Hepatocyte (in vitro differentiated cells): ENCODE measurements at regions not wholly inside any gene's neighbourhood (a gene's known extent, or its start where the extent isn't known, plus 50 kb on each side); places are given as distances from the start of the nearest gene placed in this dataset.

Experiments used
- DNase-seq: peaks from one replicate; pipeline ENCODE4 v3.0.0-alpha.2; 2016; ENCODE audit warnings: low spot score
- H2AFZ ChIP-seq: fragments of 200-600 bp; sonication (generic); 2 replicates; pipeline ENCODE4 v1.6.0; 2016; ENCODE audit warnings: antibody characterized with exemption, mild to moderate bottlenecking
- H3K27ac ChIP-seq: fragments of 200-600 bp; sonication (generic); 2 replicates; pipeline ENCODE4 v1.5.1; 2016; ENCODE audit warnings: mild to moderate bottlenecking
- H3K27me3 ChIP-seq: fragments of 200-600 bp; sonication (generic); 2 replicates; pipeline ENCODE4 v1.6.1; 2016
- H3K36me3 ChIP-seq: fragments of 200-600 bp; sonication (generic); replicated peaks from 2 replicates; pipeline ENCODE4 v1.5.1; 2016; ENCODE audit warnings: low read depth; ENCODE audit not compliant: insufficient read depth
- H3K4me1 ChIP-seq: fragments of 200-600 bp; sonication (generic); 2 replicates; pipeline ENCODE4 v1.5.1; 2016; ENCODE audit warnings: mild to moderate bottlenecking, moderate library complexity; ENCODE audit not compliant: insufficient read depth
- H3K4me2 ChIP-seq: fragments of 200-600 bp; sonication (generic); 2 replicates; pipeline ENCODE4 v1.6.0; 2016
- H3K4me3 ChIP-seq: fragments of 200-600 bp; sonication (generic); 2 replicates; pipeline ENCODE4 v1.5.1; 2016; ENCODE audit warnings: mild to moderate bottlenecking
- H3K79me2 ChIP-seq: fragments of 200-600 bp; sonication (generic); 2 replicates; pipeline ENCODE4 v1.6.0; 2017; ENCODE audit warnings: mild to moderate bottlenecking
- H3K9me2 ChIP-seq: fragments of 200-600 bp; sonication (generic); replicated peaks from 2 replicates; pipeline ENCODE4 v1.6.0; 2017; ENCODE audit warnings: mild to moderate bottlenecking; ENCODE audit not compliant: insufficient read depth
- H3K9me3 ChIP-seq: fragments of 200-600 bp; sonication (generic); 2 replicates; pipeline ENCODE4 v1.5.1; 2016; ENCODE audit warnings: low read depth, mild to moderate bottlenecking
- H4K20me1 ChIP-seq: fragments of 200-600 bp; sonication (generic); 2 replicates; pipeline ENCODE4 v1.6.0; 2016; ENCODE audit warnings: mild to moderate bottlenecking; ENCODE audit not compliant: insufficient read depth, poor library complexity, severe bottlenecking
- CTCF ChIP-seq: fragments of 200-600 bp; sonication (generic); IDR thresholded peaks from 2 replicates; pipeline ENCODE4 v1.5.1; 2016; ENCODE audit warnings: antibody characterized with exemption, mild to moderate bottlenecking; ENCODE audit not compliant: poor library complexity
- EZH2 ChIP-seq: fragments of 200-600 bp; sonication (generic); IDR thresholded peaks from 2 replicates; pipeline ENCODE4 v1.6.1; 2016; ENCODE audit warnings: antibody characterized with exemption, mild to moderate bottlenecking, borderline replicate concordance
- EZH2phosphoT487 ChIP-seq: fragments of 200-600 bp; sonication (generic); IDR thresholded peaks from one replicate; pipeline ENCODE4 v1.6.1; 2018; ENCODE audit warnings: antibody characterized with exemption, mild to moderate bottlenecking, low read depth, moderate library complexity; ENCODE audit not compliant: unreplicated experiment, severe bottlenecking
- WGBS: methylation state at CpG from one replicate; pipeline ENCODE4 v1.1.6; 2016; ENCODE audit warnings: low lambda C conversion rate; ENCODE audit errors: missing lambda C conversion rate; 5-methylcytosine and 5-hydroxymethylcytosine counted together

GRCh38 chr14:51342226-51342625 is 102.2 kb downstream of the TMX1 start:
- H3K79me2 ChIP-seq, result no peaks in the 10 kb centered on the region

GRCh38 chr14:51351997-51352396 is 112.0 kb downstream of the TMX1 start:
- 96% methylated on average over 20 of the region's 20 CpGs for WGBS
- H4K20me1 ChIP-seq, result no peaks in the 10 kb centered on the region
- no peak for DNase-seq
- H3K4me2 ChIP-seq, result no peak overlapping the region
- no peaks in the 10 kb centered on the region for H3K36me3 ChIP-seq
- H3K4me1 ChIP-seq, result no peaks in the 10 kb centered on the region
- TF ChIP-seq CTCF, result no peak
- TF ChIP-seq EZH2phosphoT487, result no peak
- no peak for TF ChIP-seq EZH2
- H3K27me3 ChIP-seq, result no peaks in the 10 kb centered on the region
- H3K9me2 ChIP-seq, result no peaks in the 10 kb centered on the region
- no peak overlapping the region for H3K4me3 ChIP-seq
- no peak overlapping the region for H2AFZ ChIP-seq
- no peaks in the 10 kb centered on the region for H3K79me2 ChIP-seq
- H3K9me3 ChIP-seq, result no peaks in the 10 kb centered on the region
- no peak overlapping the region for H3K27ac ChIP-seq

More at GRCh38 chr14:51342226-51342625, 102.2 kb downstream of the TMX1 start:
- DNase-seq, result no peak
- no peaks in the 10 kb centered on the region for H3K9me2 ChIP-seq
- TF ChIP-seq EZH2 (no peak), CTCF (no peak), EZH2phosphoT487 (no peak)
- 86% methylated on average over 4 of the region's 4 CpGs for WGBS
- H2AFZ ChIP-seq, result no peak overlapping the region
- H3K4me2 ChIP-seq, result no peak overlapping the region
- H3K4me1 ChIP-seq, result no peaks in the 10 kb centered on the region
- H3K27me3 ChIP-seq, result no peaks in the 10 kb centered on the region
- no peak overlapping the region for H3K4me3 ChIP-seq
- no peaks in the 10 kb centered on the region for H4K20me1 ChIP-seq
- no peak overlapping the region for H3K27ac ChIP-seq
- no peaks in the 10 kb centered on the region for H3K9me3 ChIP-seq
- no peaks in the 10 kb centered on the region for H3K36me3 ChIP-seq

GRCh38 chr14:51353901-51354300 is 113.9 kb downstream of the TMX1 start:
- Histone ChIP-seq H3K27me3 (no peaks in the 10 kb centered on the region), H3K4me2 (no peak overlapping the region), H3K4me3 (no peak overlapping the region), H3K36me3 (no peaks in the 10 kb centered on the region), H4K20me1 (no peaks in the 10 kb centered on the region), H2AFZ (no peak overlapping the region), H3K79me2 (no peaks in the 10 kb centered on the region), H3K4me1 (no peaks in the 10 kb centered on the region), H3K9me3 (no peaks in the 10 kb centered on the region), H3K9me2 (no peaks in the 10 kb centered on the region), H3K27ac (no peak overlapping the region)
- WGBS, result 100% methylated on average over 1 of the region's 1 CpG
- TF ChIP-seq EZH2phosphoT487, result no peak
- no peak for TF ChIP-seq EZH2
- no peak for TF ChIP-seq CTCF
- no peak for DNase-seq

- no peak overlapping the region for H3K4me3 ChIP-seq
- DNase-seq, result no peak
- H3K9me3 ChIP-seq, result no peaks in the 10 kb centered on the region
- H3K79me2 ChIP-seq, result no peaks in the 10 kb centered on the region
- H3K4me2 ChIP-seq, result no peak overlapping the region
- no peaks in the 10 kb centered on the region for H3K36me3 ChIP-seq
- no peak overlapping the region for H3K27ac ChIP-seq
- TF ChIP-seq CTCF (no peak), EZH2 (no peak), EZH2phosphoT487 (no peak)
- WGBS, result 100% methylated on average over 1 of the region's 1 CpG
- no peaks in the 10 kb centered on the region for H3K9me2 ChIP-seq
- H4K20me1 ChIP-seq, result no peaks in the 10 kb centered on the region
- no peak overlapping the region for H2AFZ ChIP-seq
- H3K4me1 ChIP-seq, result no peaks in the 10 kb centered on the region
- H3K27me3 ChIP-seq, result no peaks in the 10 kb centered on the region
Observed at GRCh38 chr14:51354846-51355245, 114.8 kb downstream of the TMX1 start.
